MCF 10A (cell line): ENCODE measurements at regions not wholly inside any gene's neighbourhood (a gene's known extent, or its start where the extent isn't known, plus 50 kb on each side); places are given as distances from the start of the nearest gene placed in this dataset.
"Not testable (repeated sequence)": the region's sequence is repeated elsewhere in the genome, so short reads cannot be mapped to it uniquely, and the experiment has no call there.

ENCODE experiments used
- BruUV-seq: library from RNA; stranded (reverse); fragments of 400-500 nt; replicated peaks from 2 replicates; lab custom pipeline; 2021; lab: Mats Ljungman, UMichigan
- CTCF ChIA-PET: fragments of 300-600 bp; sonication (Branson Sonifier 250); formaldehyde crosslinking; extraction: SDS; loops from one replicate; lab custom pipeline; 2021; ENCODE audit warnings: antibody characterized with exemption, inconsistent platforms; lab: Yijun Ruan, JAX
- POLR2A ChIA-PET: fragments of 300-600, 350-650 bp; sonication (Branson Sonifier 250); formaldehyde crosslinking; extraction: SDS; loops from one replicate; lab custom pipeline; 2020; ENCODE audit warnings: antibody characterized with exemption, inconsistent platforms; lab: Yijun Ruan, JAX
- DNase-seq: peaks from one replicate; pipeline ENCODE4 v3.0.0-alpha.2; 2018; ENCODE audit not compliant: unreplicated experiment
- H3K27ac Mint-ChIP-seq: one replicate; pipeline ENCODE4 v1.8.0; 2022; ENCODE audit warnings: mild to moderate bottlenecking, low read depth, mixed read lengths; ENCODE audit not compliant: unreplicated experiment
- H3K27me3 Mint-ChIP-seq: one replicate; pipeline ENCODE4 v1.8.0; 2022; ENCODE audit warnings: mixed read lengths; ENCODE audit not compliant: insufficient read depth, unreplicated experiment
- H3K36me3 Mint-ChIP-seq: one replicate; pipeline ENCODE4 v1.8.0; 2022; ENCODE audit warnings: mild to moderate bottlenecking, moderate library complexity, mixed read lengths; ENCODE audit not compliant: insufficient read depth, unreplicated experiment
- H3K4me1 Mint-ChIP-seq: one replicate; pipeline ENCODE4 v1.8.0; 2022; ENCODE audit warnings: mixed read lengths; ENCODE audit not compliant: insufficient read depth, unreplicated experiment
- H3K4me3 Mint-ChIP-seq: one replicate; pipeline ENCODE4 v1.8.0; 2022; ENCODE audit warnings: mild to moderate bottlenecking, moderate library complexity, mixed read lengths; ENCODE audit not compliant: unreplicated experiment
- H3K9me3 Mint-ChIP-seq: one replicate; pipeline ENCODE4 v1.8.0; 2022; ENCODE audit warnings: mixed read lengths; ENCODE audit not compliant: unreplicated experiment
- CTCF ChIP-seq: fragments of 200-600 bp; IDR thresholded peaks from one replicate; pipeline ENCODE4 v1.8.0; 2022; ENCODE audit warnings: antibody characterized with exemption, mild to moderate bottlenecking; ENCODE audit not compliant: unreplicated experiment
- intact Hi-C: fragments of 100-400 bp; cut with micrococcal nuclease; formaldehyde crosslinking; loops from 2 replicates; pipeline ENCODE4 v1.14.1; 2022

GRCh38 chr7:79775911-79776310 lies 322.4 kb upstream of the MAGI2 start:
- no peak overlapping the region for H3K27ac Mint-ChIP-seq
- DNase-seq = no peak
- intact Hi-C loops = no loop called here
- H3K9me3 Mint-ChIP-seq = no peaks in the 10 kb centered on the region
- H3K4me1 Mint-ChIP-seq = no peaks in the 10 kb centered on the region
- BruUV-seq = no TSS peak
- H3K27me3 Mint-ChIP-seq = peaks cover 59% of the 10 kb centered on the region
- H3K4me3 Mint-ChIP-seq = no peak overlapping the region
- ChIA-PET CTCF (interaction anchor here (2.4 kb wide), 1 partner anchor 12 kb away, joined by 6 read pairs; no protein-coding TSS in a partner anchor), POLR2A (no interaction called here)
- TF ChIP-seq CTCF = no peak
- no peaks in the 10 kb centered on the region for H3K36me3 Mint-ChIP-seq

DNA sequence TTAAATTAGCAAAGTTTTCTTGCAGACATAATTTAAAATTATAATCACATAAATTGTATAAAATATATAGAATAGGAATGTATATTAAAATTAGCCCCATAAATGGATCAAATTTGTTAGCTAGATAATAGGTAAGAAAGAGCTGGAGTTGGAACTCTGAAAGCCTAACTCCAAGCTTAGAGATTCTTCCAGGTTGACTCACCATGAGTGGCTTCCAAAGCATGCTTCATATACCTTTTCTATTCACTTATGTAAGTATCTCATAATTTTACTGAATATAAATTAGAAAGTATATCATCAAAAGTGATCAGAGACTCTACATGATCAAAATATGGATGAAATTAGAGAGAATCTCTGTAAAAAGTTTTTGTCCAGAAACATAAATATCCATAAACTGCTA lies 320.7 kb upstream of the MAGI2 start:
- Mint-ChIP-seq H3K9me3 (no peaks in the 10 kb centered on the region), H3K36me3 (no peaks in the 10 kb centered on the region), H3K27ac (no peak overlapping the region), H3K4me1 (no peaks in the 10 kb centered on the region), H3K27me3 (peaks cover 62% of the 10 kb centered on the region), H3K4me3 (no peak overlapping the region)
- TF ChIP-seq CTCF = no peak
- no peak for DNase-seq
- POLR2A ChIA-PET = no interaction called here
- no TSS peak for BruUV-seq
- intact Hi-C loops = no loop called here
- CTCF ChIA-PET = interaction anchor here (1.1 kb wide), 1 partner anchor 13 kb away, joined by 3 read pairs; no protein-coding TSS in a partner anchor

DNA sequence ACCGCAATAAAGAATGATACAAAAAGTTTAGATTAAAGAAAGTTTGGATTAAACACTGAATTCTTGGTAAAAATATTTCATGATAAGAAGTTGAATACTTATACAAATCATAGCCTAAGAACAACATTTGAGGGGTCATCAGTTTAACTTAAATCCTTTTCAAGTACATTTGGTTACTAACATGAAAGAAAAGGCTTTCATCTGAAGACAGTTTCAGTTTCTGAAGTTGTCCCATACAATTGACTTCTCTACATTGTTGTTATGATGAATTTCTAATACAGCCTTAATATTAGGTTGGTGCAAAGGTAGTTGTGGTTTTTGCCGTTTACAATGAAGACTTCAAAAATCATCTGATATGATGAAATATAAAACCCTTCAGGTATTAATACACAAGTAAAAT lies 317.5 kb upstream of the MAGI2 start:
- POLR2A ChIA-PET = no interaction called here
- no peaks in the 10 kb centered on the region for H3K9me3 Mint-ChIP-seq
- H3K27me3 Mint-ChIP-seq = peaks cover 50% of the 10 kb centered on the region
- no TSS peak for BruUV-seq
- no peak for TF ChIP-seq CTCF
- intact Hi-C loops = no loop called here
- no peak overlapping the region for H3K4me3 Mint-ChIP-seq
- H3K36me3 Mint-ChIP-seq = no peaks in the 10 kb centered on the region
- no peaks in the 10 kb centered on the region for H3K4me1 Mint-ChIP-seq
- H3K27ac Mint-ChIP-seq = no peak overlapping the region
- CTCF ChIA-PET = no interaction called here
- no peak for DNase-seq

DNA sequence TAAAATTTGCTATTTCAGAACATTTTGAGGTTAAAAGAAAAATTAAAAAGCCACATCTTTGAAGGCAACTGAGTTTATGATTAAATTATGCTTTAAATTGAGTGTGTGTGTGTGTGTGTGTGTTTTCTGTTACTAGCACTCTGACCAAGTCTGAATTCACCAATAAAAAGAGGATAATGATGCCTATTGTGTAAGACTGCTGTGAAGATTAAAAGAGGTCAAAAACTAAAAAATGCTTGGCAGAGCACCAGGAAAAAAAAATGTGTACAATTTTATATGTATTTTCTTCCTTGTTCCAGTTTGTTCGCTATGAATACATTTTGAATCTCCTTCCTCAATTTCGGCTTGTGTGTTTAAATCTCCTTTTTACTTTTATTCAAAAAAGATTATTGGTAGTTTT lies 316.6 kb upstream of the MAGI2 start:
- Mint-ChIP-seq H3K27me3 (peaks cover 59% of the 10 kb centered on the region), H3K36me3 (no peaks in the 10 kb centered on the region), H3K4me3 (no peak overlapping the region), H3K9me3 (no peaks in the 10 kb centered on the region), H3K4me1 (no peaks in the 10 kb centered on the region), H3K27ac (no peak overlapping the region)
- no peak for DNase-seq
- CTCF ChIA-PET = no interaction called here
- POLR2A ChIA-PET = no interaction called here
- no TSS peak for BruUV-seq
- no peak for TF ChIP-seq CTCF
- intact Hi-C loops = no loop called here

DNA sequence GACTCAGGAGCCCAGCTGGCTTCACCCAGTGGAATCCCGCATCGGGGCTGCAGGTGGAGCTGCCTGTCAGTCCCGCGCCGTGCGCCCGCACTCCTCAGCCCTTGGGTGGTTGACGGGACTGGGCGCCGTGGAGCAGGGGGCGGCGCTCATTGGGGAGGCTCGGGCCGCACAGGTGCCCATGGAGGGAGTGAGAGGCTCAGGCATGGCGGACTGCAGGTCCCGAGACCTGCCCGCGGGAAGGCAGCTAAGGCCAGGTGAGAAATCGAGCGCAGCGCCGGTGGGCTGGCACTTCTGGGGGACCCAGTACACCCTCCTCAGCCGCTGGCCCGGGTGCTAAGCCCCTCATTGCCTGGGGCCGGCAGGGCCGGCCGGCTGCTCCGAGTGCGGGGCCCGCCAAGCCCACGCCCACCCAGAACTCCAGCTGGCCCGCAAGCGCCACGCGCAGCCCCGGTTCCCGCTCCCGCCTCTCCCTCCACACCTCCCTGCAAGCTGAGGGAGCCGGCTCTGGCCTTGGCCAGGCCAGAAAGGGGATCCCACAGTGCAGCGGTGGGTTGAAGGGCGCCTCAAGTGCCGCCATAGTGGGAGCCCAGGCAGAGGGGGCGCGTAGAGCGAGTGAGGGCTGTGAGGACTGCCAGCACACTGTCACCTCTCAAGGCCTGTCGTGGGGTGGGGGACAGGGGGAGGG lies 314.6 kb upstream of the MAGI2 start:
- POLR2A ChIA-PET, H3K36me3 Mint-ChIP-seq, H3K4me3 Mint-ChIP-seq, H3K9me3 Mint-ChIP-seq, CTCF ChIA-PET, H3K27ac Mint-ChIP-seq, BruUV-seq, DNase-seq, H3K4me1 Mint-ChIP-seq, intact Hi-C loops: not testable (repeated sequence)
- peaks cover 71% of the 10 kb centered on the region for H3K27me3 Mint-ChIP-seq

- intact Hi-C loops, H3K9me3 Mint-ChIP-seq, DNase-seq, H3K4me3 Mint-ChIP-seq, H3K36me3 Mint-ChIP-seq, CTCF ChIA-PET, BruUV-seq, H3K27ac Mint-ChIP-seq, H3K4me1 Mint-ChIP-seq, POLR2A ChIA-PET: not testable (repeated sequence)
- H3K27me3 Mint-ChIP-seq = peaks cover 66% of the 10 kb centered on the region
Measured at GRCh38 chr7:79767192-79767591, 313.7 kb upstream of the MAGI2 start.
